ENCODE measurements at regions not wholly inside any gene's neighbourhood (a gene's known extent, or its start where the extent isn't known, plus 50 kb on each side); places are given as distances from the start of the nearest gene placed in this dataset.
A peak's percentile ranks its signal among the peaks of the same experiment; 100 is the strongest.

DNA sequence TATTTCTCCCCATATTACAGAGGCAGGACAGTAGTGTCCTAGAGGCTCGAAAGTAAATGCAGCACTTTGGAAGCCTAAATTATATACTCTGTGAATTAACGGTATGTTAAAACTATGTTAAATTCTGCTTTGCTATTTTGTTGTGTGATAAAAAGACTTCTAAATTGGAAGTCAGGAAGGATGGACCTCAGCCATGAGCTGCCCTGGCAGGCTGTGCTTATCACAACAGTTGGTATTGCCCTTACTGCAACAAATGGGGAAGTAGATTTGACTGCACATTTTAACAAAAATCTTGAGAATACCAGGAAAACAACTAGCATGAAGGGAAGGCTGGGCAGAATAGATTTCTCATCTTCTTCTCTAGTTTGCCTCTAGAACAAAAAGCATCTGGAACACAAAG, 706.6 kb downstream of the SI start:
- Histone ChIP-seq H3K9me3 (no peaks in the 10 kb centered on the region), H3K4me3 (no peak overlapping the region), H3K27me3 (no peaks in the 10 kb centered on the region), H3K27ac (no peak overlapping the region), H3K36me3 (no peaks in the 10 kb centered on the region), H3K4me1 (no peaks in the 10 kb centered on the region)
- TF ChIP-seq, protein P1, sequence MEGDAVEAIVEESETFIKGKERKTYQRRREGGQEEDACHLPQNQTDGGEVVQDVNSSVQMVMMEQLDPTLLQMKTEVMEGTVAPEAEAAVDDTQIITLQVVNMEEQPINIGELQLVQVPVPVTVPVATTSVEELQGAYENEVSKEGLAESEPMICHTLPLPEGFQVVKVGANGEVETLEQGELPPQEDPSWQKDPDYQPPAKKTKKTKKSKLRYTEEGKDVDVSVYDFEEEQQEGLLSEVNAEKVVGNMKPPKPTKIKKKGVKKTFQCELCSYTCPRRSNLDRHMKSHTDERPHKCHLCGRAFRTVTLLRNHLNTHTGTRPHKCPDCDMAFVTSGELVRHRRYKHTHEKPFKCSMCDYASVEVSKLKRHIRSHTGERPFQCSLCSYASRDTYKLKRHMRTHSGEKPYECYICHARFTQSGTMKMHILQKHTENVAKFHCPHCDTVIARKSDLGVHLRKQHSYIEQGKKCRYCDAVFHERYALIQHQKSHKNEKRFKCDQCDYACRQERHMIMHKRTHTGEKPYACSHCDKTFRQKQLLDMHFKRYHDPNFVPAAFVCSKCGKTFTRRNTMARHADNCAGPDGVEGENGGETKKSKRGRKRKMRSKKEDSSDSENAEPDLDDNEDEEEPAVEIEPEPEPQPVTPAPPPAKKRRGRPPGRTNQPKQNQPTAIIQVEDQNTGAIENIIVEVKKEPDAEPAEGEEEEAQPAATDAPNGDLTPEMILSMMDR (IDR thresholded peaks at IDR 0.05): no peak
- no peak for DNase-seq
- no peak for ATAC-seq
- intact Hi-C loops (cut with DNase I): no loop called here

DNA sequence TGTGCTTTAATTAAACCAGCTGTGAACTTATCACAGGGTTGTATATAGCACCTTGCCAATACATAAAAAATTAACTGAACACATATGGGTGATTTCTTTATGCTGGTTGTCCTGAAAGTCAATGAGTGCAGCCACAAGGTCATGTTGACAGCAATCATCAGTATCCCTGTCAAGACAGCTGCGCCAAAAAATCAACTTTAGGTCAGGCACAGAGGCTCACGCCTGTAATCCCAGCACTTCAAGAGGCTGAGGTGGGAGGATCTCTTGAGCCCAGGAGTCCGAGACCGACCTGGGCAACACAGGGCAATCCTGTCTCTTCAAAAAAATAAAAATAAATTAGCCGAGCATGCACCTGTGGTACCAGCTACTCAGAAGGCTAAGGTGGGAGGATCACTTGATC, 707.3 kb downstream of the SI start:
- ATAC-seq: no peak
- TF ChIP-seq, protein P1 (IDR thresholded peaks at IDR 0.05): no peak
- Histone ChIP-seq H3K27me3 (no peaks in the 10 kb centered on the region), H3K4me1 (no peaks in the 10 kb centered on the region), H3K27ac (no peak overlapping the region), H3K4me3 (no peak overlapping the region), H3K9me3 (no peaks in the 10 kb centered on the region), H3K36me3 (no peaks in the 10 kb centered on the region)
- DNase-seq: no peak
- intact Hi-C loops (cut with DNase I): no loop called here

DNA sequence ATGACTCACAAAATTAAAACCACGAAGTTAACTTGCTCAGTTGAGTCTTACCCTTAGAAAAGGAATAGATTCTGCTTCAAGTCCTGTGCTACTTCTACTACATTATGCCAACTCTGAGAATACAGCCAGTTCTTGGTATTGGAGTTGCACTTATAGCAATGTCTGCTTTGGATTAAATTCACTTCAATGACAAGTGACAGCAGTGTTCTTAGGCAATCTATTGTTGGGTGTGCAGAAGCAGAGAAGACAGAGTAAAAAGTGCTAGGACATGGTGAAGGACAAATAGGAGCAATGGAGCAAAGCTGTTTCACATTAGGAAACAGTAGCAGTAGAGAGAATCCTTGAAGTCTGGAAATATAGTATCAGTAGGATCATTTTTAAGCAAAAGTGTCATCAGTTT, 713.1 kb downstream of the SI start:
- no peak for ATAC-seq
- H3K9me3 ChIP-seq: no peaks in the 10 kb centered on the region
- TF ChIP-seq, protein P1 (IDR thresholded peaks at IDR 0.05): no peak
- H3K27me3 ChIP-seq: no peaks in the 10 kb centered on the region
- no peaks in the 10 kb centered on the region for H3K36me3 ChIP-seq
- no peak overlapping the region for H3K4me3 ChIP-seq
- no peak overlapping the region for H3K27ac ChIP-seq
- intact Hi-C loops (cut with DNase I): no loop called here
- H3K4me1 ChIP-seq: no peaks in the 10 kb centered on the region
- DNase-seq: no peak

DNA sequence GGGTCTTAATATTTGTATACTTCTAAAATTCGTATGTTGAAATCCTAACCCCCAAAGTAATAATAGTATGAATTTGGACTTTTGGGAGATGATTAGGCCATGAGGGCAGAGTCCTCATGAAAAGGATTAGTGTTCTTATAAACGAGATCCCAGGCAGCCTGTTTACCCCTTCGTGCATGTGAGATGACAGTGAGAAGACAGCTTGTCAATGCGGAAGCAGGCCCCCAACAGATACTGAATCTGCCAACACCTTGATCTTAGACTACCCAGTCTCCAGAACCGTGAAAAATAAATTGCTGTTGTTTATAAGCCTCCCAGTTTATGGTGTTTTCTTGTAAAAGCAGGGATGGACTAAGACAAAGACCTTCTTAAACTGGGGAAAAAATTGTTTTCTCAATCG, 714.2 kb downstream of the SI start:
- no peaks in the 10 kb centered on the region for H3K36me3 ChIP-seq
- DNase-seq (no peak), ATAC-seq (no peak)
- H3K4me3 ChIP-seq: no peak overlapping the region
- intact Hi-C loops (cut with DNase I): no loop called here
- TF ChIP-seq, protein P1 (IDR thresholded peaks at IDR 0.05): no peak
- H3K27me3 ChIP-seq: no peaks in the 10 kb centered on the region
- no peaks in the 10 kb centered on the region for H3K4me1 ChIP-seq
- no peaks in the 10 kb centered on the region for H3K9me3 ChIP-seq
- no peak overlapping the region for H3K27ac ChIP-seq

DNA sequence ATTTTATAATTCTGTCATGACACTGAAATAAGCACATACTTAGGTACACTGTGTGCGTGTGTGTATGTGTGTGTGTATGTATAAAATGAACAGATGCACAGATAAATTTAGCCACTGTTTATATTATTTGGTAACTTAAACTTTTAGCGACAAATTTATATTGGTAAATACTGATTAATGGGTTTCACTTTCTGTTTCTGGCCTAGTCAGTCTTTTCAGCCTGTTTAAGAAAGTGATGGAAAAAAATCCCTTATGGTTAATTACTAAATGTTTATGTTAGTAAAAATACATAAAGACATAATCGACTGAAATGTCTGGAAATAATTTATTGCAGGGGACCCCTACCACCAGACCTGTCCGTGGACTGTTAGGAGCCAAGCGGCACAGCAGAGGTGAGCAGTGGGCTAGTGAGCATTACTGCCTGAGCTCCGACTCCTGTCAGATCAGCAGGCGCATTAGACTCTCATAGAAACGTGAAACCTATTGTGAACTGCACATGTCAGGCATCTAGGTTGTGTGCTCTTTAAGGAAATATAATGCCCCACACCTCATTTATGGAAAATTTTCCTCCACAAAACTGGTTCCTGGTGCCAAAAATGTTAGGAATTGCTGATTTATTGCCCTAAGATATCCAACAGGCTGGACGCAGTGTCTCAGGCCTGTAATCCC, 717.4 kb downstream of the SI start:
- Histone ChIP-seq H3K27ac (no peak overlapping the region), H3K4me1 (no peaks in the 10 kb centered on the region), H3K9me3 (no peaks in the 10 kb centered on the region), H3K27me3 (no peaks in the 10 kb centered on the region), H3K36me3 (no peaks in the 10 kb centered on the region), H3K4me3 (no peak overlapping the region)
- ATAC-seq: no peak
- DNase-seq: peak in 1 of 4 donors; percentile 1
- TF ChIP-seq, protein P1 (IDR thresholded peaks at IDR 0.05): no peak
- intact Hi-C loops (cut with DNase I): no loop called here

All from left lung (tissue), 4 donors.